Activated CD8-positive, alpha-beta memory T cell treated with anti-CD3 and anti-CD28 coated beads, Interleukin-2, amount 50 U/mL, for 1 hour (primary cell): ENCODE measurements at regions not wholly inside any gene's neighbourhood (a gene's known extent, or its start where the extent isn't known, plus 50 kb on each side); places are given as distances from the start of the nearest gene placed in this dataset.
"Not testable (repeated sequence)": the region's sequence is repeated elsewhere in the genome, so short reads cannot be mapped to it uniquely, and the experiment has no call there.

Experiments
- DNase-seq: peaks from one replicate; pipeline ENCODE4 v3.0.0-alpha.2; 2020; ENCODE audit errors: extremely low read depth

DNA sequence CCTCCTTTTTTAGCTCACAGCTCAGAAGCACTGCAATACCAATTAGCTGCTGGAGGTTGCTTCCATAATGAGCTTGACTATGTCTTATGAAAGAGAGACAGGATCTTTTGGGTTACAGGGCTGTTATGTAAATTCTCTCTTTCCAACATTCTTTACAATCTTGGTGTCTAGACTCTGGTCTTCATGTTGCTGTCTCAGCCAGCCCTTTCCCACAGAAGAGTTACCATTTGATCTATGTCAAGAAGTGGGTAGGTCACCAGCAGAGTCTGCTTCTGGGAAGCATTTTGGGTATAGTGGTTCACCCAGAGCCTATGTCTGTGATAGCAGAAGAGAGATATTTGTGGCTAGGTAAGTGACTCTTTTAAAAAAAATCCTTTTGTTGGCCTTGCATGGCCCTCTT lies 234.5 kb downstream of the SATB1 start:
- DNase-seq, result no peak

DNA sequence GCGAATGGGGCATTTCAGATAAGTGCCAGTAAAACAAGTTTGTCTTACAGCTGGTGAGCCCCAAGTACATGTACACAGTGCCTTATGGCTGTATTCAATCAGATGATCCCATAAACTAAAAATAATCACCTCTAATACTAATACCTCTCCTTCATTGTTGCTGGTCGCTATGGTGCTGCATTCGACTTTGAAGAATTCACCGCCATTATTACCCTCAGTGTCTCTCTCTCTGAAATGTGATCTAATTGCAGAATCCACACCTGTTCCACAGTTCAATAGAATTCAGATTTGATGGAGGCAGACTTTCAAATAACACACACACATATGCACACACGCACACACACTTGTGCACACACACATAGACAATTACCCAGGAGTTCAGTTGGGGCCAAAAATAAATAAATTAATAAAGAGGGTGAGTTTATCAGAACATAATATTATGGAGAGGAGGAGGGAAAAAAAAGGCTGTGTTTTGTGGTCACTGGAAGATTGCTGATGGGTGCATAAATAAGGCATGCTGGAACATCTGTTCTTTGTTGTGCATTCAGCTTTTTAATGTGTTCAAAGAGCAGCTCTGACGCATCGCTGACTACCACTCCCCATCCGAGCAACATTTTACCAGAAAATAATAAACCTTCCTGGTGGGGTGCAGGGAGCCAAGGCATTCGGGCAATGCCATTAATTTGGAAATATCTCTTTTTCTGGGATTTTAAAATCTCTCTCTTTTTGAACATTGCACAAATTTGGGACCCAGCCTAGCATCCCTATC lies 235.7 kb downstream of the SATB1 start:
- no peak for DNase-seq

DNA sequence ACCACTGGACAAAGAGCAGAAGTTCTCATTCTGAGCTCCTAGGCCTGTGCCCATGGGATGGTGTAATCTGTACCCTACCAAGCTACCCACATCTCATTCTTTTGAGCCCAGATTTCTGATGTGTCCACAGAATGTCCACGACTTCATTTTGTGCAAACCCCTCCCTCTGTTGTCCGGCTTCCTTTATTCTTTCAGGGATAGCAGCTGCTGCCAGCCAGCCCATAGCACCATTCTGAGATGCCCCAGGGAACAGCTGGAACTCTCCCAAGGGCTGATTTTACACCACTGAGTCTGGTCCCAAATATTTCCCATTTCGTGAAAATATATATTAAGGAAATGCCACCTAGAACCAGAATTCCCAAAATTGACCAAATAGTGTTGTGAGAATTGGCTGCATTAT lies 236.6 kb downstream of the SATB1 start:
- no peak for DNase-seq

DNA sequence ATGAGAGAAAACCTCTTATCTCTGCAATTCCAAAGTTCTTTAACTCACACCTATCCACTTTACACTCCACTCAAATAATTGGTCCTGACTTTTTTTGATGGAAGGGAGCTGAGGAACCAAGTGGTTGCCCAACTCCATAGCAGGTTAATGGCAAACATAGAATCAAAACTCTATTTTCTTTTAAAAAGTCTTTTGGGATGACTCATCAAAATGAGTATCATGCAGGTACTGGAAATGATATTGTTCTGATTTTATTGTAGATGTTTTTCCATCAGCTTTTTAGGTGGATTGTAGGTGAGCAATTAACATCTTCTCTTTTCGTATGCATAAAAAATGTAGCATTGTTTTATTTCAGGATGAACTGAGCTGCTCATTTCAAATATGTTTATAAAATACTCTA lies 239.5 kb downstream of the SATB1 start:
- DNase-seq, result no peak

DNA sequence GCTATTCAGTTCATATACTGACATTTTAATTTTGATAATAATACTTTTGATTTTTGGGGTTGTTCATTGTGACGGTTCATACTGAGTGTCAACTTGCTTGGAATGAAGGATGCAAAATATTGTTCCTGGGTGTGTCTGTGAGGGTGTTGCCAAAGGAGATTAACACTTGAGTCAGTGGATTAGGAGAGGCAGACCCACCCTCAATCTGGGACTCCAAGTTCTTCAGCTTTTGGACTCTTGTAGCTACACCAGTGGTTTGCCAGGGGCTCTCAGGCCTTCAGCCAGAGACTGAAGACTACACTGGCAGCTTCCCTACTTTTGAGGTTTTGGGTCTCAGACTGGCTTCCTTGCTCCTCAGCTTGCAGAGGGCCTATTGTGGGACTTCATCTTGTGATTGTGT lies 242.2 kb downstream of the SATB1 start:
- not testable (repeated sequence) for DNase-seq

DNA sequence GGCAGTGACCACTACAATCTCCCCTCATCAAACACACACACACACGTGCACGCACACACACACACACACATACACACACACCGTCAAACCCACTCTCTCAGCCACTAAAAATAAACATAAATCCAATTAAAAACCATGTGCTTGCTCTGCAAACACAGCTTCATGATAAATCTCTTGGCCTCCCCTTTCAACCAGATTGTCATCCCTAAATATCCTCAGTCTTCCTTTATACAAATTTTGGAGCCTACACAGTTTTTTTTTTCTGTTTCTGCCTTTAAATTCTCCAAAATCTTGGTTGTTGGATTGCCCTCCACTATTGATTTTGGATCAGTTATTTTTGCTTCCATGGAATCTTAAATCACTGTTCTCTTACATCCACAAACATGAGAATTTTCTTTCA lies 245.6 kb downstream of the SATB1 start:
- DNase-seq, result no peak

DNA sequence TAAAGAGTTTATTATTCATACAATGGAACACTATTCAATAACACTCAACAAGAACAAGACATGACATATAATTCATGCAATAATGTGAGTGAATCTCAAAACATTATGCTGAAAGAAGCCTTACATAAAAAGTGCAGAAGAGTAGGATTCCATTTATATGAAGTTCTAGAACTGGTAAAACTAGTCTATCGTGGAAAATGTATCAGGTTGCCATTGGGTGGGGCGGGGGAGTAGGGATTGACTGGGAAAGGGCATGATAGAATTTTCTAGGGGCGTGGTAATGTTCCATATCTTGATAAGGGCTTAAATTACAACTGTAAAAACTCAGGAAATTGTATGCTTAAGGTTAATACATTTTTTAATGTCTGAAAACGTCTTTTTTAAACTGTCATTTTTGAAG lies 247.9 kb downstream of the SATB1 start:
- no peak for DNase-seq

DNA sequence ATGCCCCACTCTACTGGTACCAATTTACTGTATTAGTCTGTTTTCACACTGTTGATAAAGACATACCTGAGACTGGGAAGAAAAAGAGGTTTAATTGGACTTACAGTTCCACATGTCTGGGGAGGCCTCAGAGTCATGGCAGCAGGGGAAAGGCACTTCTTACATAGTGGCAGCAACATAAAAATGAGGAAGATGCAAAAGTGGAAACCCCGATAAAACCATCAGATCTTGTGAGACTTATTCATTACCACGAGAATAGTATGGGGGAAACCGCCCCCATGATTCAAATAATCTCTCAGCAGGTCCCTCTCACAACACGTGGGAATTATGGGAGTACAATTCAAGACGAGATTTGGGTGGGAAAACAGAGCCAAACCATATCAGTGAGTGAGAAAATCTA lies 251.2 kb downstream of the SATB1 start:
- DNase-seq, result not testable (repeated sequence)

DNA sequence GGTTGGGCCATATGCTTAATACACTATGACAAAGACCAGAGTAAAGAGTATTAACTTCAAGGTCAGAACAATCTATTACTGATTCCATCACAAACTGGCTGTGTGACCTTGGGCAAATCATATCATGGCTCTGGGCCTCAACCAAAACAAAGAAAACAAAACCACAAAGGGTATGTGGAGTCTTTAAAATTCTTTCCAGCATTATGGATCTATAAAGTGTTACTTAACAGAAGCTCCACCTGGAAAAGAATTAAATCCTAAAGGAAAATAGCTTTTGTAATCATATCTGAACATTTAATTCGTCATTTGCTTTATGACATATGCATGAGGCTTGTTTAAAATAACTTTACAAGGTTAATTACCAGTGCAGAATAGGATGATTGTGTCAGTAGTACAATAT lies 265.5 kb downstream of the SATB1 start:
- no peak for DNase-seq

DNA sequence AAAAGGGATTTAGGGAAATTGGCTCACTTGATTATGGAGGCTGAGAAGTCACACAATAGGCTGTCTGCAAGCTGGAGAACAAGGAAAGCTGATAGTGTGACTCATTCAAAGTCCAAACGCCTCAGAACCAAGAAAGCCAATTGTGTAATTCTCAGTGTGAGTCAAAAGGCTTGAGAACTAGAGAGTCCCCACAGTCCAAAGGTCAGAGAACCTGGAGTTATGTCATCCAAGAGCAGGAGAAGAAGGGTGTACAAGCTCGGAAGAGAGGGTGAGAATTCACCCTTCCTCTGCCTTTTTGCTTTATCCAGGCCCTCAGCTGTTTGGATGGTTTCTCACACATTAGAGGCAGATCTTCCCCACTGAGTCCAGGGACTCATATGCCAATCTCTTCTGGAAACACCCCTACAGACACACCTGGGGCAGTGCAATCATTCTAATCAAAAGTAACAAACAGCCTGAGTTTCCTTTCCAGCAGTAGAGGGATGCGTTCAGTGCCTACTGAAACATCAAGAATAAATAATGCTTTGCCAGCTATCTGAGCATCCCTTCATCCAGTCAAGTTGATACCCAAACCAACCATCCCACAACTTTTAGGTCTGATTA lies 271.5 kb downstream of the SATB1 start:
- DNase-seq, result no peak

DNA sequence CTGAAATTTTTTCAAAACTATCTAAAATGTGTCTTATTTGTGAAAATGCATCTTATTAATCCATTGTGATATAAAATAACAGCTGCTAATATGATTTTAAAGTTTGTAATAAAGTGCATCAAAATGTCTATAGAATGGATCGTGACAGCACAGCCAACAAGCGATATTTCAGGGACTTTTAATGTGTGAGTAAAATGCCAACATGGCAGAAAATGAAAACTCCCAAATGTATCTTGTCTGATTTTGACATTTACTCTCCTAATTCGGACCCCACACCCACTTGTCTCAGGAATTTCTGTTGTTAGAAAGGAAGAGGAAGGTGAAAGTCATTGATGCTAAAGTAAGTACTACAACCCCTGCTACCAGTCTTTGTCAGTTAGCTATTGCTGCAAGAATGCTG lies 273.9 kb downstream of the SATB1 start:
- DNase-seq, result no peak

DNA sequence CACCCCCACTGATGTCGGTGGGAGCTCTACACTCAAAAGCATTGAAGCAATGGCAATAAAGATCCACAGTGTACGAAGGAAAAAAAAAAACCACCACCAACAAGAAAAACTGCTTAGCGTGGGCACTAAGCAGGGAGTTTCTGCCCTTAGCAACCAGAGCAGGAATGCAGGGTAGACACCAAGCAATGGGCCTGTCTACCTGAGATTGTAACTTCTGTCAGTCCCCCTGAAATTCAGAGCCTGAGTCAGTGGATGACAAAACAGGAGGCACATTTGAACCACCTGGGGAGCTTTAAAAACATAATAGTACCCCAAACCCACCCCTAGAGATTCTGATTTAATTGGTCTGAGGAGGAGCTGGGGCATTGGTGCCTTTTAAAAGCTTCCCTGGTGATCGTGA lies 275.2 kb downstream of the SATB1 start:
- DNase-seq, result no peak

DNA sequence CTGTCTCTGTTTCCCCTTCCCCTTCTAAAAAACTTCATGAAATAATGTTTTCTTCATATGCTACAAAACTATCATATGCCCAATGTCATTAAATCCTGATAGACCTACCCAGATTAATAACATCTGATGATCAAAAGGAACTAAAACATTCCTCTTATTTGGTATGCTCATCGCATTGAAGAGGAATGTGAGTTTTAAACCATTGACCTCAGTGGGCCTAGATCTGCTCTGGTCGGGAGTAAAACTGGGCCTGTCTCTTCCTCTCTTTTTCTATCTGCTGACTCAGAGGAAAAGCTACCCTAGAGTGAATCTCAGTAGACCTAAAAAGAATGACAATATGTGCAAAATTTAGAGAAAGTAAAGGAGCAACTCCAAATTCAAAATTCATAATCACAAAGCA lies 275.8 kb downstream of the SATB1 start:
- no peak for DNase-seq

DNA sequence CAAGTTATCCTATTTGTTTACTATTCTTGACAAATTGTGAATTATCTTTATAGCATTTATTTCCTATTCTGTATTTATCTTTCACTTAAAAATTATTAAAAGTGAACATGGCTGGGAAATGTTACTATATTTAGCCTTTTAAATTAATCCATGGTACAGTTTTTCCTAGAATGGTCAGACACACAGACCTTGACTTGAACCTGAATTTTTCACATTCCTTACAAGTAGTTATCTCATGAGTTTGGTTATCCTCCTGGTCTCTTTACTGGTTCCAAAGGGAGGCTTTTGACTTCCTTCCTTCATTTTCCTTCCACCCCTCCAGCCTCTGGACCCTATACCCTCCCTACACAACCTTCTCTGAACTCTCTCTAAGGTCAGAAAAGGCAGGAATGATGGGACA lies 280.6 kb downstream of the SATB1 start:
- no peak for DNase-seq

DNA sequence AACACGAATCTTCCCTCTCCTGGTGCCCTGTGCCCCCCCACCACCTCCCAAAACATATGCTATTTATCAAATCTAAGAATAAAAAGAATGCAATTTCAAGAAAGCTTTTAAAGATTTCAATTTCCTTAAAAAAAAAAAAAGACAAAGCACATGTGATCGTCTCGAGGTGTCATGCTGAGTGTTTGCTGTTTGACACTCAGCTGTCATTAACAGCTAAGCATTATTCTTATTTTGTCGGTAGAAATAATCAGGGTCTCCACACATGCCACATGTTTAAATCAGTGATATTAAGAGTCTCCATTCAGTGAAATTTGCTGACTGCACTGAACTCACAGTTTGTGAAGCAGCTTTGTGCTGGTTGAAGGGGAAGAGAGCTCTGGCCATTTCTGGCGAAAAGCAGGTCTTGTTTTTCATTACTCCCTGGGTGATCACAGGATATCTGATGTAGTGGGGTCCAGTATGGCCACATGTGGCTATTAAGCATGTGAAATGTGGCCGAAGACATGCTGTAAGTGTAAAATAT lies 281.8 kb downstream of the SATB1 start:
- DNase-seq, result no peak

DNA sequence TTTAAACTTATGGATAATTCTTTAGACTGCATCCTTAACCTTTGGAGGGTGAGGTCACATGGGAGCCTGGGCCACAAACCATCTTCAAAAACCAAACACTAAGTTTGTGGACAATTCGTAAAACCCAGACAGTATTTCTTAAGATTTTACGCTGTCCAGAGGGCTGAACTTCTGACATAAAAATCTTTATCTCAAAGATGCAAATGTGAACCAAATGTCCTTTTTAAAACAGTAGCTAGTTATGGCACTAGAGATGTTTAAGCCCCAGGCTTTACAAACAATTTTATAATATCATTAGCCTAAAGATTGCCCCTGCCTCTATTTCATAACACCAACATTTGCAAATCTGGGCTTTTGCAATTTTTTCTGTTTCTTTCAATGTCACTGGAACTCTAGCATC lies 287.2 kb downstream of the SATB1 start:
- no peak for DNase-seq

DNA sequence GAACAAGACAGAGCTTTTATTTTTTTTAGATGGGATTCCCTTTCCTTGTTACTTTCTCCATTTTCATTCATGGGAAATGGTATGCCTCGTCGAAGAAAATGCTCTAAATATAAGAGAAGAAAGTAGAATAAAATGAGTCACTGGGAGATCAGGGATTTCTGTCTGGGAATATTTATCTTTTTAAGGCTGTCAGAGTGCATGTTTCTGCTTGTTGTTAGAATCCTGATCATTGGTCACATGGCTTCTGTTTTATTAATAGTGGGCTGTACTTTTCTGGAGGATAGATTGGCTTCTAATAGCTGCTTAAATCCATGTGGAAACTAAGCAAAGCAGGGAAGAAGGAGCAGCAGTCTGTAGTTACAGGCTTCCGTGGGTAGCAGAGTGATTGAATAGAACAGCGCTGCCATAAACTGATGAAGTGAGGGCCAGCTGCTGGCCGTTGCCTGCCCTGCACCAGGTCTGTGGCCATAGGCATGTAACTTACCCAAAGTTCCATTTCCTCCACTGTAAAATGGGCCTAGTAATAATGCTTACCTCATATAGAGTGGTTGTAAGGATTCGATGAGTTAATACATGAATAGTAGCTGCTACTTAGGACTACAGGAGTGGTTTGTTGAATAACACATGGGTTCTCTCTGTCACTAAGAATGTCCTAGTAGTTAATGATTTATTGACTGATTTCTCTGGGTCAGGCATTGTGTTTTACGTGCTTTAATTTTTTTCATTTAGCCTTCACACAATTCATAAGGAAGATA lies 289.9 kb downstream of the SATB1 start:
- DNase-seq, result no peak

DNA sequence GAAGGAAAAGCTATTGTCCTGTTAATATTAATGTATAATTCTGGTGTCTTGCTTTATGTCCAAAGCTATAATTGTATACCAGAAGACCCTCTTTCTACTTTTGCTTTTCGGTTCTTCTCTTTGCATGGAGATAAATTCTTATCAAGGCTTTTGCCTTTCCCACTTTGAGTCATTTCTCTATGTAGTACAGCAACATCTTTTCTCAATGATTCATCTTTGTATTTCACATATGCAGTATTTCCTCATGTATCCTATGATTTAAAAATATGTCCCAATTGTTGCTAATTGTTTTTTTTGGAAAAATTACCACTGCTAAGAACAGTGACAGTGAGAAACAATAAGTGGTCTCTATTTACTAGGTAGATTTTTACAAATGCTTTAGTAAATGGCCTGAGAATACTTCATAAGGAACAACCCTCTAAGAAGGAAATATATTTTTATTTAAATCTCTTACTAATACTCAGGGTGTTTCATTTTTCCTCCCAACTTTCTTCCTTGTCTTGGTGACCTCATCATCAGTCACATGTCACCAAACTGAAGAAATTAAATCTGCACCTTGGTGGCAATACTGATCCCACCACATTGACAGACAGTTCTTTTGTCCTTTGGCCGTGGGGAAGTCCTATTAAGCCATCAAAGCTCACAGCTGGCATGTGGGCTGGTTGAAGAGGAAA lies 290.6 kb downstream of the SATB1 start:
- no peak for DNase-seq

DNA sequence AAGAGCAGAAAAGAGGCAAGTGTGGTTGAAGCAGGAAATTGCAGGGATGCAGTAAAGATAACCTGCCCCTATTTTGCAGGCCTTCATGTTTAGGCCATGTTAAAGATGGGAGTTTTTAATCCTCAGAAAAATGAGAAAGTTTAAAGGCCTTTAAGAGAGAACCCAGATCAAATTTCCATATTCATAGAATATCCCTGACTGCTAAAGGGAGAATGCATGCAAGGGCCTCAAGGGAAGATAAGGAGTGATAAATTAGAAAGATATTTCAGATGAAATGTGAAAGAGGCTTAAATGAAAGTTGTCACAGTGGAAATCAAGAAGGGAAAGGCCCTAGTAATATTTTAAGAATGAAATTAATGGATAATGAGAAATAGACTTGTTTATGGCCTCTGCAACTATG lies 292.1 kb downstream of the SATB1 start:
- DNase-seq, result no peak

DNA sequence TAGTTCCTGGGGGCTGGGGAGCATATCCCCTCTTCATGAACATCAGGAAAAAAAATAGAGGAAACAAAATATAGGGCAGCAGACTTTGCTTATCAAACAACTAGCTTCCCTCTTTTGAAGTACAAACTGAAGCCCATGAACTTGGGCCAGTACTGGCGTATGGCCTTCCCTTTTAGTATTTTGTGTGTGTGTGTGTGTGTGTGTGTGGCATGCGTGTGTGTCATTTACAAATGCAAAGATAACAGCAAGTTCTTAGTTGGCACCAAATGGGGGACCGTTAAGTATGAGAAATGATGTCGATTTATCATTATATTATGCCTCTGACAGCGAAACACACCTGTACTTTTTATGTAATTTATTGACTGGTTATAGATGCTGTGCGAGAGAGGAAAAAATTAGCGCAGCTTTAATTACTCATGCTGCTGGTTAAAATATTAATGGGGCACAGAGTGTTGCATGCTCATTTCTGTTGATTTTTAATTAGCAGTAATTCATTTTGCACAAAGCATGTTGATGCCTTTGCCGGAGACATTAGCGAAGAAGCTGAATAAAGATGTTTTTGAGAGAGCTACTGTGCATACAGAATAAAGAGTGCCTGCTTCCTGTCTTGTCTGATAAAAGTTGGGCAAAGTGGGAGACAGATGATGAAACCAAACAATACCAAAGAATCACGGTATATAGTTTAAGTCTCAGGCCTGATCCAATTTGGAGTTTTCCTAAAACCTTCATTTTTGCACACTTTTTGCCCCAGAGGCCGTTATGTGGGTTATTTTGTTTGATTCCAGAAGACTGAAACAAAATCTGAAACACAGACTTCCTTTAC lies 297.1 kb downstream of the SATB1 start:
- no peak for DNase-seq

DNA sequence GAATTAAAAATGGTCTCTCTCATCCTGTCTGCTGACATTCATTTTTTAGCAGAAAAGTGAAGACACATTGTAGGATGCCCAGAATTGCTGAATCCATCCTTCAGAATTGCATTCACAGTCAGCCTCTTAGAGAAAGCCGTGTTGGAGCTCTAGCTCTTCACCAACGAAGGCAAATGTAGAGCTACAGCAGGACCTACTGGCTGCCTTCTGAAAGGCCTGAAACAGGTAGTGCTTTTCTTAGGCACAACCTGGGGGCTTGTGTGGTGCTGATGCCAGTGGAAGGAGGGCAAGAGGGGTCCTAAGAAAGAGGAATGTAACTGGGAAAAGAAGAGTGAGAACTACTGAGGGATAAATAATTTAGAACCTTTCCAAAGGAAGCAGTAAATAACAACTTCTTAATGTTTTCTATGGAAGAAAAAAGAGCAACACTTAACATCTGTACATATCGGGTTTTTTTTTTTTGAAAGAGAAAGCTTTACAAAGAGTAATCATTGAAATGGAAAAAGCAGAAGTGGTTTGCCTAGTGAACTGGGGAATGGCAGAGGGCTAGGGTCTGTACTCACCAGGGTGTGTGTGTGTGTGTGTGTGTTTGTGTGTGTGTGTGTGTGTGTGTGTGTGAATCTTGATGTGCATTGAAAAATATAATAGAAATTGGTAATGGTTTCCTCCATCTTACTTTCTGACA lies 297.8 kb downstream of the SATB1 start:
- no peak for DNase-seq
